ENCODE measurements at regions not wholly inside any gene's neighbourhood (a gene's known extent, or its start where the extent isn't known, plus 50 kb on each side); places are given as distances from the start of the nearest gene placed in this dataset.
"Not testable (repeated sequence)": the region's sequence is repeated elsewhere in the genome, so short reads cannot be mapped to it uniquely, and the experiment has no call there.

DNA sequence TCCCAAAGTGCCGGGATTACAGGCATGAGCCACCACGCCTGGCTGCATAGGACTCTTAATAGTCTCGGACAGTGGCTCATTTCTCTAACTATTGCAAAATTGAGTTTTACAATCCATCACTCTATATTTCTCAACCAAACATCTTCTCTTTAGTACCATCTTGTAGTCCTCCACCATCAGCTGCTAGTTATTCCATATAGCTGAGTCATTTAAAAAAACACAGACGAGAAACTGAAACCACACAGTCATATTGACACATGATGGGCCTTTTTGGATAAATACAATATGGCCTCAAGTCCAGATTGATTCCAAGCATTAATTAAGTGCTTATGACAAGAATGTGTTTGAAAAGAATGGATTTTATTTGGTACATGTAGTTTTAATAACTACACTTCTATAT is 599.1 kb downstream of the MEI4 start:
- TF ChIP-seq PPARA (CRISPR knock-in tag; IDR thresholded peaks at IDR 0.05; ENCODE audit: borderline replicate concordance) (no peak), ZFP30 (CRISPR knock-in tag; IDR thresholded peaks at IDR 0.05) (no peak), ARNTL (CRISPR knock-in tag; IDR thresholded peaks at IDR 0.05; ENCODE audit: borderline replicate concordance, low read depth) (no peak), GLIS3 (CRISPR knock-in tag; IDR thresholded peaks at IDR 0.05) (no peak), BACH2 (CRISPR knock-in tag; IDR thresholded peaks at IDR 0.05; ENCODE audit: borderline replicate concordance) (no peak), ZC3H10 (CRISPR knock-in tag; IDR thresholded peaks at IDR 0.05) (no peak), TOX (CRISPR knock-in tag; IDR thresholded peaks at IDR 0.05; ENCODE audit: borderline replicate concordance) (no peak), CSDC2 (CRISPR knock-in tag; IDR thresholded peaks at IDR 0.05) (no peak), OSR1 (CRISPR knock-in tag; IDR thresholded peaks at IDR 0.05) (no peak), SNAI2 (CRISPR knock-in tag; IDR thresholded peaks at IDR 0.05) (no peak)
- TF ChIP-seq, protein P1, sequence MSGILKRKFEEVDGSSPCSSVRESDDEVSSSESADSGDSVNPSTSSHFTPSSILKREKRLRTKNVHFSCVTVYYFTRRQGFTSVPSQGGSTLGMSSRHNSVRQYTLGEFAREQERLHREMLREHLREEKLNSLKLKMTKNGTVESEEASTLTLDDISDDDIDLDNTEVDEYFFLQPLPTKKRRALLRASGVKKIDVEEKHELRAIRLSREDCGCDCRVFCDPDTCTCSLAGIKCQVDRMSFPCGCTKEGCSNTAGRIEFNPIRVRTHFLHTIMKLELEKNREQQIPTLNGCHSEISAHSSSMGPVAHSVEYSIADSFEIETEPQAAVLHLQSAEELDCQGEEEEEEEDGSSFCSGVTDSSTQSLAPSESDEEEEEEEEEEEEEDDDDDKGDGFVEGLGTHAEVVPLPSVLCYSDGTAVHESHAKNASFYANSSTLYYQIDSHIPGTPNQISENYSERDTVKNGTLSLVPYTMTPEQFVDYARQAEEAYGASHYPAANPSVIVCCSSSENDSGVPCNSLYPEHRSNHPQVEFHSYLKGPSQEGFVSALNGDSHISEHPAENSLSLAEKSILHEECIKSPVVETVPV (CRISPR knock-in tag; IDR thresholded peaks at IDR 0.05) = no peak
- TF ChIP-seq, protein P2, sequence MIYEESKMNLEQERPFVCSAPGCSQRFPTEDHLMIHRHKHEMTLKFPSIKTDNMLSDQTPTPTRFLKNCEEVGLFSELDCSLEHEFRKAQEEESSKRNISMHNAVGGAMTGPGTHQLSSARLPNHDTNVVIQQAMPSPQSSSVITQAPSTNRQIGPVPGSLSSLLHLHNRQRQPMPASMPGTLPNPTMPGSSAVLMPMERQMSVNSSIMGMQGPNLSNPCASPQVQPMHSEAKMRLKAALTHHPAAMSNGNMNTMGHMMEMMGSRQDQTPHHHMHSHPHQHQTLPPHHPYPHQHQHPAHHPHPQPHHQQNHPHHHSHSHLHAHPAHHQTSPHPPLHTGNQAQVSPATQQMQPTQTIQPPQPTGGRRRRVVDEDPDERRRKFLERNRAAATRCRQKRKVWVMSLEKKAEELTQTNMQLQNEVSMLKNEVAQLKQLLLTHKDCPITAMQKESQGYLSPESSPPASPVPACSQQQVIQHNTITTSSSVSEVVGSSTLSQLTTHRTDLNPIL (CRISPR knock-in tag; IDR thresholded peaks at IDR 0.05; ENCODE audit: low read depth) = no peak
- TF ChIP-seq, protein P3, sequence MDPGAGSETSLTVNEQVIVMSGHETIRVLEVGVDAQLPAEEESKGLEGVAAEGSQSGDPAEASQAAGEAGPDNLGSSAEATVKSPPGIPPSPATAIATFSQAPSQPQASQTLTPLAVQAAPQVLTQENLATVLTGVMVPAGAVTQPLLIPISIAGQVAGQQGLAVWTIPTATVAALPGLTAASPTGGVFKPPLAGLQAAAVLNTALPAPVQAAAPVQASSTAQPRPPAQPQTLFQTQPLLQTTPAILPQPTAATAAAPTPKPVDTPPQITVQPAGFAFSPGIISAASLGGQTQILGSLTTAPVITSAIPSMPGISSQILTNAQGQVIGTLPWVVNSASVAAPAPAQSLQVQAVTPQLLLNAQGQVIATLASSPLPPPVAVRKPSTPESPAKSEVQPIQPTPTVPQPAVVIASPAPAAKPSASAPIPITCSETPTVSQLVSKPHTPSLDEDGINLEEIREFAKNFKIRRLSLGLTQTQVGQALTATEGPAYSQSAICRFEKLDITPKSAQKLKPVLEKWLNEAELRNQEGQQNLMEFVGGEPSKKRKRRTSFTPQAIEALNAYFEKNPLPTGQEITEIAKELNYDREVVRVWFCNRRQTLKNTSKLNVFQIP (CRISPR knock-in tag; IDR thresholded peaks at IDR 0.05; ENCODE audit: borderline replicate concordance, low read depth) = no peak
- TF ChIP-seq, protein P4, sequence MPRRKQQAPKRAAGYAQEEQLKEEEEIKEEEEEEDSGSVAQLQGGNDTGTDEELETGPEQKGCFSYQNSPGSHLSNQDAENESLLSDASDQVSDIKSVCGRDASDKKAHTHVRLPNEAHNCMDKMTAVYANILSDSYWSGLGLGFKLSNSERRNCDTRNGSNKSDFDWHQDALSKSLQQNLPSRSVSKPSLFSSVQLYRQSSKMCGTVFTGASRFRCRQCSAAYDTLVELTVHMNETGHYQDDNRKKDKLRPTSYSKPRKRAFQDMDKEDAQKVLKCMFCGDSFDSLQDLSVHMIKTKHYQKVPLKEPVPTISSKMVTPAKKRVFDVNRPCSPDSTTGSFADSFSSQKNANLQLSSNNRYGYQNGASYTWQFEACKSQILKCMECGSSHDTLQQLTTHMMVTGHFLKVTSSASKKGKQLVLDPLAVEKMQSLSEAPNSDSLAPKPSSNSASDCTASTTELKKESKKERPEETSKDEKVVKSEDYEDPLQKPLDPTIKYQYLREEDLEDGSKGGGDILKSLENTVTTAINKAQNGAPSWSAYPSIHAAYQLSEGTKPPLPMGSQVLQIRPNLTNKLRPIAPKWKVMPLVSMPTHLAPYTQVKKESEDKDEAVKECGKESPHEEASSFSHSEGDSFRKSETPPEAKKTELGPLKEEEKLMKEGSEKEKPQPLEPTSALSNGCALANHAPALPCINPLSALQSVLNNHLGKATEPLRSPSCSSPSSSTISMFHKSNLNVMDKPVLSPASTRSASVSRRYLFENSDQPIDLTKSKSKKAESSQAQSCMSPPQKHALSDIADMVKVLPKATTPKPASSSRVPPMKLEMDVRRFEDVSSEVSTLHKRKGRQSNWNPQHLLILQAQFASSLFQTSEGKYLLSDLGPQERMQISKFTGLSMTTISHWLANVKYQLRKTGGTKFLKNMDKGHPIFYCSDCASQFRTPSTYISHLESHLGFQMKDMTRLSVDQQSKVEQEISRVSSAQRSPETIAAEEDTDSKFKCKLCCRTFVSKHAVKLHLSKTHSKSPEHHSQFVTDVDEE (CRISPR knock-in tag; IDR thresholded peaks at IDR 0.05) = no peak
- ATAC-seq = no peak

DNA sequence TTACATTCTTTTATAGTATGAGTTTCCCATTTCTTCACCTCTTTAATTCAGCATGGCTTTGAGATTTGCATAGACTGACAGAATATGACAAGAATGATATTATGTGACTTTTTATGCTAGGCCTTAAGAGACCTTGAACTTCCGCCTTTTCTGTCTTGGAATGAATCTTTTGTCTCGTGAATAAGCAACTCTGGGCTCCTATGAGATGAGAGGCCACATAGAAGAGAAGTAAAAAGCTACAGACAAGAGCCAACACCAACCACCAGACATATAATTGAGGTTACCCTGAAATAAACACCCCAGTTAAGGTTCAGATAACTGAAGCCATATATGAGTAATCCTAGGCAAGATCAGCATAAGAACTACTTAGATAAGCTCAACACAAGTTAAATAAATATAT is 600.8 kb downstream of the MEI4 start:
- ATAC-seq = no peak
- TF ChIP-seq SNAI2 (CRISPR knock-in tag; IDR thresholded peaks at IDR 0.05) (no peak), ZNF8 (CRISPR knock-in tag; IDR thresholded peaks at IDR 0.05) (no peak), RARB (CRISPR knock-in tag; IDR thresholded peaks at IDR 0.05) (no peak), OSR1 (CRISPR knock-in tag; IDR thresholded peaks at IDR 0.05) (no peak)

DNA sequence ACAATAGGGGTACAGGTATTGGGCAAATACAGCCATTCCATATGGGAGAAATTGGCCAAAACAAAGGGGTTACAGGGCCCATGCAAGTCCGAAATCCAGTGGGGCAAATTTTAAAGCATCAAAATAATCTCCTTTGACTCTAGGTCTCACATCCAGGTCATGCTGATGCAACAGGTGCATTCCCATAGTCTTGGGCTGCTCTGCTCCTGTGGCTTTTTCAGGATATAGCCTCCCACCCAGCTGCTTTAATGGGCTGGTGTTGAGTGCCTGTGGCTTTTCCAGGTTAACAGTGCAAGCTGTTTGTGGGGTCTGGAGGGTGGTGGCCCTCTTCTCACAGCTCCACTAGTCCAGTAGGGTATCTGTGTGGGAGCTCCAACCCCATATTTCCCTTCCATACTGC is 607.1 kb downstream of the MEI4 start:
- no peak for ATAC-seq
- TF ChIP-seq, protein P5, sequence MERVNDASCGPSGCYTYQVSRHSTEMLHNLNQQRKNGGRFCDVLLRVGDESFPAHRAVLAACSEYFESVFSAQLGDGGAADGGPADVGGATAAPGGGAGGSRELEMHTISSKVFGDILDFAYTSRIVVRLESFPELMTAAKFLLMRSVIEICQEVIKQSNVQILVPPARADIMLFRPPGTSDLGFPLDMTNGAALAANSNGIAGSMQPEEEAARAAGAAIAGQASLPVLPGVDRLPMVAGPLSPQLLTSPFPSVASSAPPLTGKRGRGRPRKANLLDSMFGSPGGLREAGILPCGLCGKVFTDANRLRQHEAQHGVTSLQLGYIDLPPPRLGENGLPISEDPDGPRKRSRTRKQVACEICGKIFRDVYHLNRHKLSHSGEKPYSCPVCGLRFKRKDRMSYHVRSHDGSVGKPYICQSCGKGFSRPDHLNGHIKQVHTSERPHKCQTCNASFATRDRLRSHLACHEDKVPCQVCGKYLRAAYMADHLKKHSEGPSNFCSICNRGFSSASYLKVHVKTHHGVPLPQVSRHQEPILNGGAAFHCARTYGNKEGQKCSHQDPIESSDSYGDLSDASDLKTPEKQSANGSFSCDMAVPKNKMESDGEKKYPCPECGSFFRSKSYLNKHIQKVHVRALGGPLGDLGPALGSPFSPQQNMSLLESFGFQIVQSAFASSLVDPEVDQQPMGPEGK (CRISPR knock-in tag; IDR thresholded peaks at IDR 0.05; ENCODE audit: borderline replicate concordance) = no peak
- TF ChIP-seq, protein P4 (CRISPR knock-in tag; IDR thresholded peaks at IDR 0.05) = no peak
- TF ChIP-seq ZNF70 (CRISPR knock-in tag; IDR thresholded peaks at IDR 0.05) = no peak
- no peak for TF ChIP-seq SNAI2 (CRISPR knock-in tag; IDR thresholded peaks at IDR 0.05)
- no peak for TF ChIP-seq ESRRG (CRISPR knock-in tag; IDR thresholded peaks at IDR 0.05)
- TF ChIP-seq RARB (CRISPR knock-in tag; IDR thresholded peaks at IDR 0.05) = no peak
- TF ChIP-seq ZFP3 (CRISPR knock-in tag; IDR thresholded peaks at IDR 0.05) = no peak
- no peak for TF ChIP-seq ARNTL (CRISPR knock-in tag; IDR thresholded peaks at IDR 0.05; ENCODE audit: borderline replicate concordance, low read depth)
- TF ChIP-seq CSDC2 (CRISPR knock-in tag; IDR thresholded peaks at IDR 0.05) = no peak

DNA sequence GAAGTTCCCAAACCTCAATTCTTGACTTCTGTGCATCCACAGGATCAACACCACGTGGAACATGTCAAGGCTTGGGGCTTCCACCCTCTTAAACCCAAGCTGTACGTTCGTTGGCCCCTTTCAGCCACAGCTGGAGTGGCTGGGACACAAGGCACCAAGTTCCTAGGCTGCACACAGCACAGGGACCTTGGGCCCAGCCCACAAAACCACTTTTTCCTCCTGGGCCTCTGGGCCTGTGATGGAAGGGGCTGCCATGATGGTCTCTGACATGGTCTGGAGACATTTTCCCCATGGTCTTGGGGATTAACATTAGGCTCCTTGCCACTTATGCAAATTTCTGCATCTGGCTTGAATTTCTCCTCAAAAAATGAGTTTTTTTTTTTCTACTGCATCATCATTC is 606.9 kb upstream of the IRAK1BP1 start:
- ATAC-seq = not testable (repeated sequence)

All from SK-N-SH treated with all-trans-retinoic acid at 6 μM for 48 hours (cell line).